K562 (cell line): ENCODE measurements at regions not wholly inside any gene's neighbourhood (a gene's known extent, or its start where the extent isn't known, plus 50 kb on each side); places are given as distances from the start of the nearest gene placed in this dataset.
A peak's percentile ranks its signal among the peaks of the same experiment; 100 is the strongest.

Source experiments
- CEBPB ChIP-seq: fragments of 450-650 bp; IDR thresholded peaks from 2 replicates; pipeline ENCODE4 v1.6.1; 2016; ENCODE audit warnings: missing genetic modification characterization, missing compliant biosample characterization
- E2F3 ChIP-seq: fragments of 250-450 bp; sonication (Bioruptor Pico); IDR thresholded peaks from 2 replicates; pipeline ENCODE4 v1.4.0; 2020; ENCODE audit warnings: mild to moderate bottlenecking
- ELF2 ChIP-seq: fragments of 250-450 bp; sonication (Bioruptor Pico); IDR thresholded peaks from 2 replicates; pipeline ENCODE4 v1.5.0; 2021; ENCODE audit warnings: mild to moderate bottlenecking
- EP400 ChIP-seq: fragments of 450-650 bp; IDR thresholded peaks from 2 replicates; pipeline ENCODE4 v1.6.1; 2017; ENCODE audit warnings: antibody characterized with exemption, mild to moderate bottlenecking, moderate library complexity
- ESRRB ChIP-seq: fragments of 250-450 bp; sonication (Bioruptor Pico); IDR thresholded peaks from 2 replicates; pipeline ENCODE4 v1.5.0; 2020; ENCODE audit warnings: mild to moderate bottlenecking, moderate library complexity, borderline replicate concordance
- FOSL1 ChIP-seq: fragments of 200-800 bp; sonication (Bioruptor generic); conservative IDR thresholded peaks from 2 replicates; pipeline ENCODE4 v1.6.1; 2016; ENCODE audit warnings: missing genetic modification characterization, missing compliant biosample characterization
- HMGN3 ChIP-seq: IDR thresholded peaks from 2 replicates; pipeline ENCODE4 v1.6.1; 2011; ENCODE audit warnings: borderline replicate concordance, low read depth, mild to moderate bottlenecking, mixed read lengths, low read length; ENCODE audit not compliant: insufficient read length; ENCODE audit errors: extremely low read depth
- JUND ChIP-seq, 2 experiments: IDR thresholded peaks; 2 replicates in 1 of 2; 3 replicates in 1 of 2; pipeline ENCODE4 v1.6.1; 2011; ENCODE audit warnings: borderline replicate concordance in 2 of 2, low read depth in 2 of 2, low read length in 2 of 2, improper control_type of control experiment in 1 of 2, missing biosample characterization in 1 of 2, missing genetic modification characterization in 1 of 2, missing genetic modification reagents in 1 of 2
- NCOR1 ChIP-seq: fragments of 450-650 bp; IDR thresholded peaks from 2 replicates; pipeline ENCODE4 v1.6.1; 2016; ENCODE audit warnings: mild to moderate bottlenecking, moderate library complexity
- PCBP1 ChIP-seq: fragments of 200-400 bp; formaldehyde crosslinking; IDR thresholded peaks from 2 replicates; pipeline ENCODE4 v1.6.1; 2018; ENCODE audit warnings: mild to moderate bottlenecking, low read depth, low read length; ENCODE audit not compliant: poor library complexity, severe bottlenecking
- POU5F1 ChIP-seq: fragments of 150-350 bp; IDR thresholded peaks from 2 replicates; pipeline ENCODE4 v1.6.1; 2014; ENCODE audit warnings: borderline replicate concordance, low read length, low read depth, mild to moderate bottlenecking; ENCODE audit not compliant: partially characterized antibody
- SMARCA4 ChIP-seq: fragments of 450-650 bp; IDR thresholded peaks from 2 replicates; pipeline ENCODE4 v1.6.1; 2016
- SP2 ChIP-seq: IDR thresholded peaks from 2 replicates; pipeline ENCODE4 v1.6.1; 2011; ENCODE audit warnings: mild to moderate bottlenecking, low read depth, low read length, moderate library complexity; ENCODE audit not compliant: poor library complexity, severe bottlenecking; ENCODE audit errors: extremely low read depth
- SRSF3 ChIP-seq: fragments of 200-400 bp; formaldehyde crosslinking; IDR thresholded peaks from 2 replicates; pipeline ENCODE4 v1.6.1; 2016; ENCODE audit warnings: mild to moderate bottlenecking, low read length, moderate library complexity; ENCODE audit not compliant: insufficient read depth
- SUPT5H ChIP-seq: fragments of 450-650 bp; IDR thresholded peaks from 2 replicates; pipeline ENCODE4 v1.6.1; 2016
- U2AF2 ChIP-seq: fragments of 200-400 bp; formaldehyde crosslinking; optimal IDR thresholded peaks from 2 replicates; pipeline ENCODE3; 2017; ENCODE audit warnings: low read depth, mild to moderate bottlenecking, low read length
- ZEB2 ChIP-seq: fragments of 450-650 bp; IDR thresholded peaks from 2 replicates; pipeline ENCODE4 v1.6.1; 2016
- ZNF280B ChIP-seq: fragments of 250-450 bp; sonication (Bioruptor Pico); IDR thresholded peaks from 2 replicates; pipeline ENCODE4 v1.5.1; 2021; ENCODE audit warnings: mild to moderate bottlenecking
- TF ChIP-seq, protein P1 (sequence below), 2 experiments: fragments of 450-650 bp in 1 of 2; sonication (generic) in 1 of 2; formaldehyde crosslinking in 1 of 2; IDR thresholded peaks in 1 of 2; conservative IDR thresholded peaks in 1 of 2; 2 replicates each; pipeline versions ENCODE4 v1.6.1 to v1.8.1; 2016 to 2023; ENCODE audit warnings: mild to moderate bottlenecking in 2 of 2, moderate library complexity in 2 of 2, inconsistent platforms in 1 of 2, missing genetic modification reagents in 1 of 2
- TF ChIP-seq, protein P2 (sequence below): fragments of 250-450 bp; sonication (Bioruptor Pico); IDR thresholded peaks from 2 replicates; pipeline ENCODE4 v1.8.0; 2022; ENCODE audit warnings: moderate library complexity, mild to moderate bottlenecking, inconsistent platforms
- TF ChIP-seq, protein P3 (sequence below): fragments of 450-650 bp; IDR thresholded peaks from 2 replicates; pipeline ENCODE4 v1.6.1; 2017; ENCODE audit warnings: antibody characterized with exemption, mild to moderate bottlenecking

DNA sequence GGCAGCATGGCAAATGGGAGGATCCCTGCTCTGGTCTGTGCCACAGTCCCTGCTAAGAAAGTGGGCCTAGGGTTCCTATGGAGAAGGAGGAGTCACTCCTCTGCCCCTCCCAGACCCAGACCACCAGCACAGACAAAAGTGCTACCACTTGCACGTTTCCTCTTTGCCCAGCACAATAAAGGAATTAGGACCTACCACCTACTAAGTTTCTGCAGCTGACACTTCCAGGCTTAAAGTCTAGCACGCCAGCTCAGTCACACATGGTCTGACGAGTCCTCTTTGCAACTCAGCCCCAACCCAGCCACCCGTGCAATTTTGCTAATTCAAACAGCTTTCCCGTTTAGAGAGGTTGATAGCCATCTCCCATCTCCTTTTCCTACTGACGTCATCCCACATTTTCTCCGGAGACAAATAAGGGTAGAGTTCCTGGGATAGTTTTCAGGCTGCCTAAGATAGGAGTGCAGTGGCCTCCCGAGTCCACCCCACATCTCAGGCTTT lies 66.2 kb upstream of the PTGR2 start (continued):
- TF ChIP-seq EP400 (no peak), SP2 (no peak), FOSL1 (tag) (0 out of 2 replicates have a peak, but pooled peaks have one; percentile 17), CEBPB (no peak), ESRRB (no peak), NCOR1 (no peak), PCBP1 (no peak), E2F3 (CRISPR knock-in tag) (no peak), ELF2 (CRISPR knock-in tag) (no peak), SUPT5H (no peak), JUND (IDR thresholded peaks at IDR 0.05; ENCODE audit: borderline replicate concordance, low read depth, low read length) (no peak), JUND (tag; IDR thresholded peaks at IDR 0.05; ENCODE audit: borderline replicate concordance, low read depth, low read length) (no peak; the same call in 2 of the 3 replicates), ZEB2 (no peak), SRSF3 (no peak), POU5F1 (no peak), HMGN3 (no peak), SMARCA4 (peak; percentile 35; the same call in 1 of the 2 replicates), ZNF280B (CRISPR knock-in tag) (no peak), U2AF2 (no peak)
- TF ChIP-seq, protein P1, sequence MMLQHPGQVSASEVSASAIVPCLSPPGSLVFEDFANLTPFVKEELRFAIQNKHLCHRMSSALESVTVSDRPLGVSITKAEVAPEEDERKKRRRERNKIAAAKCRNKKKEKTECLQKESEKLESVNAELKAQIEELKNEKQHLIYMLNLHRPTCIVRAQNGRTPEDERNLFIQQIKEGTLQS (IDR thresholded peaks at IDR 0.05) = peak; percentile 87
- TF ChIP-seq, protein P1 (CRISPR knock-in tag; conservative IDR thresholded peaks at IDR 0.05) = no peak
- TF ChIP-seq, protein P2, sequence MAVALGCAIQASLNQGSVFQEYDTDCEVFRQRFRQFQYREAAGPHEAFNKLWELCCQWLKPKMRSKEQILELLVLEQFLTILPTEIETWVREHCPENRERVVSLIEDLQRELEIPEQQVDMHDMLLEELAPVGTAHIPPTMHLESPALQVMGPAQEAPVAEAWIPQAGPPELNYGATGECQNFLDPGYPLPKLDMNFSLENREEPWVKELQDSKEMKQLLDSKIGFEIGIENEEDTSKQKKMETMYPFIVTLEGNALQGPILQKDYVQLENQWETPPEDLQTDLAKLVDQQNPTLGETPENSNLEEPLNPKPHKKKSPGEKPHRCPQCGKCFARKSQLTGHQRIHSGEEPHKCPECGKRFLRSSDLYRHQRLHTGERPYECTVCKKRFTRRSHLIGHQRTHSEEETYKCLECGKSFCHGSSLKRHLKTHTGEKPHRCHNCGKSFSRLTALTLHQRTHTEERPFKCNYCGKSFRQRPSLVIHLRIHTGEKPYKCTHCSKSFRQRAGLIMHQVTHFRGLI = no peak
- TF ChIP-seq, protein P3, sequence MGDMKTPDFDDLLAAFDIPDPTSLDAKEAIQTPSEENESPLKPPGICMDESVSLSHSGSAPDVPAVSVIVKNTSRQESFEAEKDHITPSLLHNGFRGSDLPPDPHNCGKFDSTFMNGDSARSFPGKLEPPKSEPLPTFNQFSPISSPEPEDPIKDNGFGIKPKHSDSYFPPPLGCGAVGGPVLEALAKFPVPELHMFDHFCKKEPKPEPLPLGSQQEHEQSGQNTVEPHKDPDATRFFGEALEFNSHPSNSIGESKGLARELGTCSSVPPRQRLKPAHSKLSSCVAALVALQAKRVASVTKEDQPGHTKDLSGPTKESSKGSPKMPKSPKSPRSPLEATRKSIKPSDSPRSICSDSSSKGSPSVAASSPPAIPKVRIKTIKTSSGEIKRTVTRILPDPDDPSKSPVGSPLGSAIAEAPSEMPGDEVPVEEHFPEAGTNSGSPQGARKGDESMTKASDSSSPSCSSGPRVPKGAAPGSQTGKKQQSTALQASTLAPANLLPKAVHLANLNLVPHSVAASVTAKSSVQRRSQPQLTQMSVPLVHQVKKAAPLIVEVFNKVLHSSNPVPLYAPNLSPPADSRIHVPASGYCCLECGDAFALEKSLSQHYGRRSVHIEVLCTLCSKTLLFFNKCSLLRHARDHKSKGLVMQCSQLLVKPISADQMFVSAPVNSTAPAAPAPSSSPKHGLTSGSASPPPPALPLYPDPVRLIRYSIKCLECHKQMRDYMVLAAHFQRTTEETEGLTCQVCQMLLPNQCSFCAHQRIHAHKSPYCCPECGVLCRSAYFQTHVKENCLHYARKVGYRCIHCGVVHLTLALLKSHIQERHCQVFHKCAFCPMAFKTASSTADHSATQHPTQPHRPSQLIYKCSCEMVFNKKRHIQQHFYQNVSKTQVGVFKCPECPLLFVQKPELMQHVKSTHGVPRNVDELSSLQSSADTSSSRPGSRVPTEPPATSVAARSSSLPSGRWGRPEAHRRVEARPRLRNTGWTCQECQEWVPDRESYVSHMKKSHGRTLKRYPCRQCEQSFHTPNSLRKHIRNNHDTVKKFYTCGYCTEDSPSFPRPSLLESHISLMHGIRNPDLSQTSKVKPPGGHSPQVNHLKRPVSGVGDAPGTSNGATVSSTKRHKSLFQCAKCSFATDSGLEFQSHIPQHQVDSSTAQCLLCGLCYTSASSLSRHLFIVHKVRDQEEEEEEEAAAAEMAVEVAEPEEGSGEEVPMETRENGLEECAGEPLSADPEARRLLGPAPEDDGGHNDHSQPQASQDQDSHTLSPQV = peak; percentile 11; the same call in 1 of the 2 replicates
